ENCODE measurements at regions not wholly inside any gene's neighbourhood (a gene's known extent, or its start where the extent isn't known, plus 50 kb on each side); places are given as distances from the start of the nearest gene placed in this dataset.

GRCh38 chr18:60862988-60863387, 470.2 kb upstream of the CDH20 start:
- TF ChIP-seq EZH2phosphoT487 (IDR thresholded peaks at IDR 0.05; ENCODE audit: borderline replicate concordance, low read depth, low read length) (no peak), CTCF (conservative IDR thresholded peaks at IDR 0.05; ENCODE audit: low read length) (no peak)

Measured in OCI-LY7 (cell line).